Smooth muscle cell (in vitro differentiated cells): ENCODE measurements at regions not wholly inside any gene's neighbourhood (a gene's known extent, or its start where the extent isn't known, plus 50 kb on each side); places are given as distances from the start of the nearest gene placed in this dataset.

Experiments used
- DNase-seq: peaks from one replicate; lab custom pipeline; 2025; ENCODE audit not compliant: unreplicated experiment; lab: John Stamatoyannopoulos, UW
- H2AFZ ChIP-seq: fragments of 200-600 bp; sonication (generic); 2 replicates; pipeline ENCODE4 v1.6.0; 2016; ENCODE audit warnings: antibody characterized with exemption, low read depth, mild to moderate bottlenecking
- H3F3A ChIP-seq: fragments of 200-600 bp; sonication (generic); 2 replicates; pipeline ENCODE4 v1.6.0; 2017; ENCODE audit warnings: antibody characterized with exemption, low read depth
- H3K27ac ChIP-seq: fragments of 200-600 bp; sonication (generic); 2 replicates; pipeline ENCODE4 v1.5.1; 2016; ENCODE audit warnings: low read depth, mild to moderate bottlenecking
- H3K27me3 ChIP-seq: fragments of 200-600 bp; sonication (generic); 2 replicates; pipeline ENCODE4 v1.6.1; 2016; ENCODE audit warnings: low read depth, mild to moderate bottlenecking
- H3K36me3 ChIP-seq: fragments of 200-600 bp; sonication (generic); 2 replicates; pipeline ENCODE4 v1.5.1; 2016; ENCODE audit warnings: low read depth
- H3K4me1 ChIP-seq: fragments of 200-600 bp; sonication (generic); 2 replicates; pipeline ENCODE4 v1.5.1; 2016; ENCODE audit warnings: low read depth
- H3K4me2 ChIP-seq: fragments of 200-600 bp; sonication (generic); 2 replicates; pipeline ENCODE4 v1.6.0; 2016; ENCODE audit warnings: mild to moderate bottlenecking
- H3K4me3 ChIP-seq: fragments of 200-600 bp; sonication (generic); 2 replicates; pipeline ENCODE4 v1.5.1; 2016; ENCODE audit warnings: mild to moderate bottlenecking
- H3K79me2 ChIP-seq: fragments of 200-600 bp; sonication (generic); 2 replicates; pipeline ENCODE4 v1.6.0; 2016; ENCODE audit warnings: low read depth, mild to moderate bottlenecking
- H3K9ac ChIP-seq: fragments of 200-600 bp; sonication (generic); 2 replicates; pipeline ENCODE4 v1.6.0; 2016; ENCODE audit warnings: low read depth
- H3K9me3 ChIP-seq: fragments of 200-600 bp; sonication (generic); replicated peaks from 2 replicates; pipeline ENCODE4 v1.5.1; 2016; ENCODE audit warnings: low read depth
- H4K20me1 ChIP-seq: fragments of 200-600 bp; sonication (generic); 2 replicates; pipeline ENCODE4 v1.6.0; 2016; ENCODE audit warnings: low read depth
- CTCF ChIP-seq: fragments of 200-600 bp; sonication (generic); IDR thresholded peaks from 2 replicates; pipeline ENCODE4 v1.5.1; 2017; ENCODE audit warnings: borderline replicate concordance, mild to moderate bottlenecking, antibody characterized with exemption; ENCODE audit not compliant: insufficient read depth, poor library complexity, severe bottlenecking
- WGBS: methylation state at CpG from one replicate; pipeline ENCODE4 v1.1.7; 2016; ENCODE audit warnings: low lambda C conversion rate; 5-methylcytosine and 5-hydroxymethylcytosine counted together

- Histone ChIP-seq H3K27ac (no peak overlapping the region), H3K9ac (no peak overlapping the region), H4K20me1 (no peaks in the 10 kb centered on the region), H2AFZ (no peak overlapping the region), H3K27me3 (peaks cover 23% of the 10 kb centered on the region), H3K4me2 (no peak overlapping the region), H3K4me3 (no peak overlapping the region), H3K36me3 (no peaks in the 10 kb centered on the region), H3K9me3 (no peaks in the 10 kb centered on the region), H3K4me1 (peaks cover 6% of the 10 kb centered on the region), H3K79me2 (no peaks in the 10 kb centered on the region), H3F3A (no peaks in the 10 kb centered on the region)
- DNase-seq: no peak
- 37% methylated on average over 2 of the region's 2 CpGs for WGBS
- no peak for TF ChIP-seq CTCF
These were observed 82.7 kb upstream of the PRDM1 start for GRCh38 chr6:106003268-106003987.

- DNase-seq: no peak
- Histone ChIP-seq H4K20me1 (no peaks in the 10 kb centered on the region), H3K27me3 (peaks cover 37% of the 10 kb centered on the region), H3K4me3 (no peak overlapping the region), H3K27ac (no peak overlapping the region), H2AFZ (no peak overlapping the region), H3K36me3 (no peaks in the 10 kb centered on the region), H3F3A (no peaks in the 10 kb centered on the region), H3K4me1 (peaks cover 6% of the 10 kb centered on the region), H3K4me2 (no peak overlapping the region), H3K9me3 (no peaks in the 10 kb centered on the region), H3K9ac (no peak overlapping the region), H3K79me2 (no peaks in the 10 kb centered on the region)
- 14% methylated on average over 1 of the region's 1 CpG for WGBS
- no peak for TF ChIP-seq CTCF
These were observed 84.1 kb upstream of the PRDM1 start for GRCh38 chr6:106002005-106002404.

GRCh38 chr6:106000935-106001334 is 85.2 kb upstream of the PRDM1 start:
- H3K4me2 ChIP-seq: no peak overlapping the region
- H3K9ac ChIP-seq: no peak overlapping the region
- no peak for TF ChIP-seq CTCF
- H3K27me3 ChIP-seq: peaks cover 48% of the 10 kb centered on the region
- no peak overlapping the region for H3K4me3 ChIP-seq
- no peaks in the 10 kb centered on the region for H4K20me1 ChIP-seq
- DNase-seq: no peak
- H3F3A ChIP-seq: no peaks in the 10 kb centered on the region
- no peak overlapping the region for H2AFZ ChIP-seq
- no peaks in the 10 kb centered on the region for H3K36me3 ChIP-seq
- no peaks in the 10 kb centered on the region for H3K79me2 ChIP-seq
- H3K4me1 ChIP-seq: peaks cover 6% of the 10 kb centered on the region
- 93% methylated on average over 2 of the region's 2 CpGs for WGBS
- no peaks in the 10 kb centered on the region for H3K9me3 ChIP-seq
- H3K27ac ChIP-seq: no peak overlapping the region

- Histone ChIP-seq H3K36me3 (no peaks in the 10 kb centered on the region), H3K4me3 (no peak overlapping the region), H4K20me1 (no peaks in the 10 kb centered on the region), H3K9me3 (no peaks in the 10 kb centered on the region), H3K9ac (no peak overlapping the region), H3K27ac (no peak overlapping the region), H2AFZ (no peak overlapping the region), H3K4me1 (peaks cover 21% of the 10 kb centered on the region), H3K27me3 (peaks cover 57% of the 10 kb centered on the region), H3F3A (no peaks in the 10 kb centered on the region), H3K79me2 (no peaks in the 10 kb centered on the region), H3K4me2 (no peak overlapping the region)
- no peak for DNase-seq
- TF ChIP-seq CTCF: no peak
- 80% methylated on average over 4 of the region's 4 CpGs for WGBS
These were observed 88.7 kb upstream of the PRDM1 start for GRCh38 chr6:105997482-105997881.
